Right lung (tissue), 2 donors: ENCODE measurements at regions not wholly inside any gene's neighbourhood (a gene's known extent, or its start where the extent isn't known, plus 50 kb on each side); places are given as distances from the start of the nearest gene placed in this dataset.
A peak's percentile ranks its signal among the peaks of the same experiment; 100 is the strongest.

Experiments used
- DNase-seq, 2 donors: peaks; one replicate each; pipeline ENCODE4 v3.0.0-alpha.2; 2013

- peak; percentile 25 to 31 for DNase-seq
These were observed 311.7 kb upstream of the CCDC196 start for GRCh38 chr14:66174453-66174891.

DNA sequence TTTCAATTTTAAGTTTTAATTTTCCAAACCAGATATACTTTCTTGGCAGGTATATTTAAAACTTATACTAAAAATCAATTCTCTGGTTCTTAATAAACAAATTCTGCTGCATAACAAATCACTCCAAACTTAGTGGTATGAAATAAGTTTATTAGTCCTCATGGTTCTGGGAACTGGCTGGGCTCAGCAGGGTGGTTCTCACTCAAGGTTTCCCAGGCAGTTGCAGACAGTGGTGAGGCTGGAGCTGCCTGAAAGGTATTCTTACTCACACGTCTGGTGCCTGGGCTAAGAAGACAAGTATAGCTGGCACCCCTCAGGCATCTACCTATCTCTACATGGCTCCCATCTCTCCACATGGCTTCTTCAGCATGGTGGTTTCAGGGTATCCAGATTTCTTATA is 308.2 kb upstream of the CCDC196 start:
- DNase-seq: no peak

- DNase-seq: no peak
These were observed 289.5 kb upstream of the CCDC196 start for GRCh38 chr14:66196670-66197069.

DNA sequence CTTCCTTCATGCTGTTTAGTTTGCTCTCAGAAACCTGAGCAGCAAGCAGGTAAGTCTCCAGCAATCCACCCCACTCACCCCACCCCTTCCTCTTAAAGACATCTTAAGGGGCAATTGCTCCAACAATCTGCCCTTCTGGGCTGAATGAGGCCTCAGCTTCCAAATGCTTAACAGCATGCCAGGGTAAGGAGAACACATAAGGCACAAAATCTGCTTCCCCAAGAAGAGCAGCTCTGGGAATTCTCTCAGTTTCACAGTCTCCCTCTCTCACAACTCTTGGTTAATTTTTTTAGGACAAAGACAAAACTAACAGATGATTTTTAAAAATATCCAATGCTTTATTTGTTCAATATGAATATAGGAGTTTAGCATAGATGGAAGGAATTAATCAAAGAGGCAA is 288.9 kb upstream of the CCDC196 start:
- no peak for DNase-seq

DNA sequence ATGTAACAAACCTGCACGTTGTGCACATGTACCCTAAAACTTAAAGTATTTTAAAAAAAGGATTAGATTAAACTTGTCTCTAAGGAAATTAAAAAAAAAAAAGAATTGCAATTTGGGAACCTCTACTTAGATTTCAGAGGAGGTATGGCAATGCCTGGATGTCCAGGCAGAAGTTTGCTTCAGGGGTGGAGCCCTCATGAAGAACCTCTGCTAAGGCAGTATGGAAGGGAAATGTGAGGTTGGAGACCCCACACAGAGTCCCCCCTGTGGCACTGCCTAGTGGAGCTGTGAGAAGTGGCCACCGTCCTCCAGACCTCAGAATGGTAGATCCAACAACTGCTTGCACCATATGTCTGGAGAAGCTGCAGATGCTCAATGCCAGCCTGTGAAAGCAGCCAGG is 279.6 kb upstream of the CCDC196 start:
- no peak for DNase-seq

GRCh38 chr14:66216763-66217162 is 269.4 kb upstream of the CCDC196 start:
- no peak for DNase-seq

DNA sequence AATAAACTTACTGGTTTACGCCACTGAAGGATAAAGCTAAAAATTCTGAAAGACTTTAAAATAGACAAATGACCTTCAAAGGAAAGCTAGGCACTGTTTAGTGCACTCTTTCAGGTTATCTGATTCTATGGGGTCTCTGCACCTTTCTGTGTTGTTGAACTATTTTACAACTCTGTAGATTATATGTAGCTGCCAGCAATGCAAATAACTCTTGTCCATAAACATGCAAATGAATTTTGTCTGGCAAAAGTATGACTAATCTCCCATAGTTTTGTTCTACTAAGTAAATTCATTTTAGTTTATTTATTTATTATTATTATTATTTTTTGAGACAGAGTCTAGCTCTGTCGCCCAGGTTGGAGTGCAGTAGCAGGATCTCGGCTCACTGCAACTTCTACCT is 266.3 kb upstream of the CCDC196 start:
- no peak for DNase-seq

DNA sequence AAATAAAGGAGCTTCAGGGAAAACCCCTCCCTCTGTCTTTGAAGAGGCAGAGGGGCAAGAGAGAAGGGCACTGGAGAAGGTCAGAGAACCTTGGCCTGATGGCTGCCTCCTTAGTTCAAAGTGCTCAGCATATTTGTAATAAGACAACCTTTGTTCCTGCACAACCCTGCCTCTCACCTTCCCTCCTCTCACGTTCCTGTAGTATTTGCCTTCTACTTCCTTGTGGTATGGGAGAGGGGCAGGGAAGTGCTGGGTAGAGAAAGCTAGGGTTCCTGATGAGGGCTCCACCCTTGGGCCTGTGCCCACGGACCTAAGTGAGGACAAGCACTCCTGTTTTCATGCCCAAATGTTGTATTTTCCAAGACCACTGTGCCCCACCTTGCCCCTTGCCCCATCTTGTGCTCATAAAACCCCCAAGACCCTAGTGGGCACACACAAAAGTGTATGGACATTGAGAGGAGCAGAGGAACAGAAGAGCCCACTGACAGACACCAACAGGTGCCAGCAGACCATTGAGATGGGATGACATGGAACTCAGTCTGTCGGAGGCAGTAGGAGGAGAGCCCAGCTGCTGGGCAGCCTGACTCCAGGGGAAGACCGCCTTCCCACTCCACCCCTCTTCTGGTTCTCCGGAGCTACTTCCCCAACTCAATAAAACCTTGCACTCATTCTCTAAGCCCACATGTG is 261.5 kb upstream of the CCDC196 start:
- DNase-seq: no peak

- DNase-seq: no peak
These were observed 260.8 kb upstream of the CCDC196 start for GRCh38 chr14:66225337-66225736.

DNA sequence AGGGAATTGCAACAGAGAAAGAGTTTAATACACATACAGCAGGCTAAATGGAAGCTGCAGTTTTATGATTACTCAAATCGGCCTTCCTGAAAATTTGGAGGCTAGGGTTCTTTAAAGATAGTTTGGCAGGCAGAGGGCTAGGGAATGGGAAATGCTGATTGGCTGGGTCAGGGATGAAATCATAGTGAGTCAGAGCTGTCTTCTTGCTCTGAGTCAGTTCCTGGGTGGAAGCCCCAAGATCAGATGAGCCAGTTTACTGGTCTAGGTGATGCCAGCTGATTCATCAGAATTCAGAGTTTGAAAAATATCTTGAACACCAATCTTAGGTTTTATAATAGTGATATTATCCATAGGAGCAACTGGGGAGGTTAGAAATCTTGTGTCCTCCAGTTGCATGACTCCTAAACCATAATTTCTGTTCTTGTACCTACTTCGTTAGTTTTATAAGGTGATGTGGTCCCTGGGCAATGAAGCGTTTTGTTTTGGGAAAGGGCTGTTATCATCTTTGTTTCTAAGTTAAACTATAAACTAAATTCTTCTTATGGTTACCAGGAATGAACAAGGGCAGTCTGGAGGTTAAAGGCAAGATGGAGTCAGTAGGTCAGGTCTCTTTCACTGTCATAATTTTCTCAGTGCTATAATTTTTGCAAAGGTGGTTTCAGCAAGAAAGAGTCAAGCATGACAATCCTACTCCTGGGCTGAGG is 257.8 kb upstream of the CCDC196 start:
- no peak for DNase-seq

DNA sequence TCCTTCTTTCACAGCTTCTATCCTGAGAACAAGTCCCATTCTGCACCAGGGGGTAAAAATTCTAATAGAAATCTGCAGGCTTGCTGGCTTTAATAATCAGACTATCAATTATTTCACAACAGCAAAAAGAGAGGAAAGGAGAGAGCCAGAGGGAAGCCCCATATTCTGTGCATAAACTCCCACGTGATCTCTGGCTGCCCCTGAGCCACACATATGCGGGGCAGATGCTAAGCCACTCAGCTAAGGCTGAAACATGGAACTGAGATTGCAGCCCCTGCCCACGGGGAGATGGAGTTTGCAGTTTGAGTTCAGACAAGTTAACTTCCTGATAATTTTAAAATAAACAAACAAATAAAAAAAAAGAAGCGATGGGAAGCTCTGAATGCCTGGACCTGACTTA is 254.4 kb upstream of the CCDC196 start:
- no peak for DNase-seq

GRCh38 chr14:66233591-66233990 is 252.6 kb upstream of the CCDC196 start:
- DNase-seq: no peak

DNA sequence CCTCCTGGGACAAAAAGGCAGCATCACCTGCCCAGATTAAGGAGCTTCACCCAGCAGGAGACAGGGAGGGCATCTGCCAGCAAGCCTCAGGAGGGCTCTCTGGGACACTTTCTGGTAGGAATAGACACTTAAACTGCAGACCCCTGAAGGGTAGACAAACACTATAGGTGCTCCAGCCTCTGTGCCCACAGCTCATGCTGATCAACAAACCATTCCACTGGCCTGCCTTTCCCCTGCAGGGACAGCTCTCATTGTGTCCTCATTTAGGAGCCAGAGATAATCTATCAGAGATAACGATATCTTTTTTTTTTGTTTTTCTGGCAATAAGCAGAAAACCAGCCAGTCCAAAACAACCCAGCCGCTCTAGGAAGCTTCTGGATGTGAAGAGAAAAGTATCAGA is 251.8 kb upstream of the CCDC196 start:
- no peak for DNase-seq

DNA sequence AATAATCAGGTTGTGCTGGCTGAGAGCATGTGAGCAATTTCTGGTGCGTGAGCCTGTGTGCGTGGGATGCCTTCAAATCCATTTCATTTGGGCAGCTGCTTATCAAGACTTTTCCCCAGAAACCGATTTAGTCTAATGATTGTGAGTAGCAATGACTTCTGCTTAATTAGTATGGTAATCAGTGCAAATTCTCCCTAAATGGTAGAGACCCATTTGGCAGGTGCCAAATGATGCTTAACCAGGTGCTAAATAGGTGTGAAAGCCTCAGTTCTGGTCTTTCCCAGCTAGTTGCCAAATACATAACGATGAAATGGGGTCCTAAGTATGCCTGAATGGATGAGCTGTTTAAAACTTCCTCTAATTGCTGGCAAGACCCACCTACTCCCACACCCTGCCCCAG is 248.4 kb upstream of the CCDC196 start:
- DNase-seq: no peak

GRCh38 chr14:66238969-66239368 is 247.2 kb upstream of the CCDC196 start:
- no peak for DNase-seq

DNA sequence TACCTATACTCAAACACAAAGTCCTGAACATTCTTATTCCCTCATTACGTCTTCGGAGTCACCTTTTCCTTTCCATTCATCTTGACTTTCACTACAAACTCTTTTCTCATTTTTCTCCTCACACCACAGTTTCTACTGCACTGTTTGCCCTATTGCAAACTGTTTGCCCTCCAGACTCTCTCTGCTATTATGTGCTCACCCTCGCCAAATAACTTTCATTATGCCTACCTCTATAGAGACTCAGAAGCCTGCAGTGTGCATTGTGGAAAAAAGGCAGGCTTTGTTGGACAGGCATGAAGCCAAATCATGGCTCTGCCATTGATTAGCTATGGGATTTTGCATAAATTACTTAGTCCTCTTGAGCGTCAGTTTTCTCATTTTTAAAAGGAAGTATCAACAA is 246.6 kb upstream of the CCDC196 start:
- DNase-seq: no peak

GRCh38 chr14:66240105-66240504 is 246.1 kb upstream of the CCDC196 start:
- no peak for DNase-seq

DNA sequence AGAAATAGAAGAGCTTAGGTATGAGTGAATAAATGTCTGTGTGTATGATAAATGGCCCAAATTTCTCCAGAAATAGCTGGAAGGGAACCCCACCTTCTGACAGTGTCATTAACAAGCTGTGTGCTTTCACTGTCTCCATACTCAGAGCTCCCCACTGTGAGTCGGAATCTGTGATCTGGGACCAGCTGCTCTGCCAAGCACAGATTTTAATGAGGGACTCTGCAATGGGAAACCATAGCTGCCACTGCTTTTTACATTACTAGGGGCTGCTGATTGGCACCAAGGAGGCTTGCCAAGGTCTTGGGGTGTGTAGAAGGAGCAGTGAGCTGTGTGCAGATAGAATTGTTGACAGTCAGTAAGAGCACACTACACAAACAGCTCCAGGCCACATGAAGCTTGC is 244.2 kb upstream of the CCDC196 start:
- no peak for DNase-seq

DNA sequence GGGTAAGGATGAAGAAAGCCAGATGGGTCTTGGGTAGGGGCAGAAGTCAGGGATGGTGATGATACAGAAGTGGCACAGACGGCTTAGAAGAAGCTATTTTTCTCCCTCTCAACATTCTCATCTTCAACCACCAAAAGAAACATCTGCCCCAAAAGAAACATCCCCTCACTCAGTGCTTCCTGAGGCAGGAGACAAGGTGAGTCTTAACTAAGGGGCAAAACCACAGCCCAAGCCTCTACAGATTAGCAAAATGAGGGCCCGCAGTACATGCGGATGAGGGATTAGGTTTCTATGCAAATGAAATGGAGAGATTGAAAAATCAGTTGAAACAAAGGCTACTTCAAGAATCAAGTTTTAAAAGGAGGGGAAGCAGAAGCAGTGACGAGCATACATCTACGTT is 241.3 kb upstream of the CCDC196 start:
- DNase-seq: no peak

DNA sequence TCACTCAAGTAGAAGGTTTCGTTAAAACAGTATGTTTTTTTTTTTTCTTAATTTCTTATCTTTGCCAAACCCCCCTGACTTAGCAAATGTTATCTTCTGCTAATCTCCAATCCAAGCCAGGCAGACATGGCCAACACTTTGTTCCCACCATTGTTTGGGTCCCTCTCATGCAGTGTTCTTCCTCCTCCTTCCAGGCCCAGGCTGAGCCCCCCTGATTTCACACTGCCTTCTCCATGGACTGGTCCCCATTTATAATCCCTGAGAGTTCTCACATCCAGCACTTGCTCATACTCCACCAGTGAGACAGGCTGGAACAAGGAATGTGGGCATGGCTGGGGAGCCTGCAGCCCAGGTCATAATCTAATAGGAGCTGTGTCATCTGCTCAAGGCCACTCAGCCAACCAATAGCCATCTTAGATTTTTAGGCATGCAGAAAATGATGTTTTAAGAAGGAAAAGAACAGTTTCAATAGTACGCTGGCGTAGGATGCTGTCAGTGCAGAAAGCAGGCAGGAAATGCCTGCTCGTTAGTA is 238.4 kb upstream of the CCDC196 start:
- DNase-seq: peak in 1 of 2 donors; percentile 3

DNA sequence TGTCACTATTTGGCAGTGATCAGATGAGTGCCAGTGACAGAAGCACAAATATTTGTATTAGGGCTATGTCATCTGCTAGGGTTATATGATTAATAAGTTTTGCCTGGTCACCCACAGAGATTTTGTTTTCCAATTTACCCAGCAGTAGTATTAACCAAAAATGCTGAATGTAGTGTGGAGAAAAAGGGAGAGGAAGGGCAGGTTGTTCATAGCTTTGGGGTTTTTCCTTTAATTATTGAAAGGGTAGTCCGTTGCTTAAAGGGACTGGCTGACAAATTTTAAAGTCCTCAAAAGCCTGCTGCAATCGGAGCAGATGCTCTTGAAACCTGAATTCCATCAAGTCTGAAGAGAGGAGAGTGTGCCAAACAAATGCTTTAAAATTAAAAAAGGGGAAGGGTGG is 237.9 kb upstream of the CCDC196 start:
- DNase-seq: no peak

DNA sequence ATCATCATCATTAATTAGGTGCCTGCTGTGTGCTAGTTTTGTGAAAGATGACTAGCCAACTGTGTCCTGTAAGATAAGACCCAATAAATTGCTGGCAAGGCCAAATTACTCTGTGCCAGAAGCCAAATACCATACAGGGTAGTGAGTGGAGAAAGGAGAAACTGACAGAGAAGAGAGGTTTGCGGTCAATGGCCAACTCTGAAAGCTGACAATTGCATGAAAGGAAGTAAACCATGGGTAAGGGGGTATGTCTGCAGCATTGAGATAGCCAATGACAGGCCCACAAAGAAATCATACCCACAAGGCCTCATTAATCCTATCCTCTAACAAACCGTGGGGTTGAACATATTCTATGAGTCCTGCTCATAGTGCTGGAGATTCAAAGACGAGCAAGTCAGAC is 236.6 kb upstream of the CCDC196 start:
- no peak for DNase-seq

DNA sequence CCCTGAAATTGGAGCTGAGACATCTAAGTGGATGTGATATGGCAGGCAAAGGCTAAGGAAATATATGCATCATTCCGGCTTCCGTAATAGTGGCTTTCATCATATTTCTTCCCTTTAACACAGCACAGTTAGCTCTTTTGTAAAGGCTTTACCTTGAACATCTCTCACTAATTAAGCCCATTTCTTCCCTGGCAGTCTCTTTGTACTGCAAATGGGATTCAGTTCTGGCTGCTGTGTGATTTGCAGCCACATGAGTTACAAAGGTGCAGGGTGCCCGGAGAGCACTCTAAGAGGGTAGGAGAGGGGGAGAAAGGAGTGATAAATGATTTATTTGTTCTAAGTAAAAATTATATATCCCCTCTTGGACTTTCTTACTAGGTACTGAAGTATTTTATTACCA is 232.1 kb upstream of the CCDC196 start:
- no peak for DNase-seq
